ENCODE measurements at regions not wholly inside any gene's neighbourhood (a gene's known extent, or its start where the extent isn't known, plus 50 kb on each side); places are given as distances from the start of the nearest gene placed in this dataset.

DNA sequence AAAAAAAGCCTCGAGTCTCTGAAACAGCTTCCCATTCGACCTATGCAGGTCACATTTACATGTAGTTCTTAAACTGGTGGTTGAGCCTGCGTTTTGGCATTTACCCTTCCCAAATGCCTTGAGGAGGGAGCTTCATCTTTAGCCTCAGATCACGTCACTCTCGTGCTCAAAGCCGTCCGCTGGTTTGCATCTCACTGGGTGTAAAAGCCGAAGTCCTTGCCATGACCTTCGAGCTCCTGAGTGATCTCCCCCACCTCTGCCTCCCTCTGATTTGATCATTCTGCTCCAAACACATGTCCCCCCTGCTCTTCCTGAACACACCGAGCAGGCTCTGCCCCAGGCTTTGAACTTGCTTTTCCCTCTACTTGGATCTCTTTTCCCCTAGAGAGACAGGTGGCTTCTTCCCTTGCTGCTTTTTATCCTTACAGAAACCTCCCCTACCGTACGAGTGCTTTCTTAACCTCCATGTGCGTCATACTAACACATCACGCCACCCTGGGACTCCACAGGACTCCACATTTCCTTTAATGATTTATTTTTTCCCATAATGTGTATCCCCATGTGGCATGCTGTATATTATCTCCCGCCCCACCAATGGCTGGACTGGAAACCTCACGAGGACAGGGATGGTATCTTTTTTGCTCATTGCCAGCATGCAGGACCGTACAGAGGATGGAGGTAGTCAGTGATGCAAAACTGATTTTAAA is 610.7 kb downstream of the VRK1 start:
- H3K27ac ChIP-seq (ENCODE audit: low read depth in 2 of 2, low read length in 2 of 2): no peak overlapping the region
- H3K9me3 ChIP-seq (ENCODE audit: control insufficient read depth in 2 of 3, insufficient read depth in 1 of 3, low read length in 3 of 3): no peaks in the 10 kb centered on the region
- H3K27me3 ChIP-seq (ENCODE audit: control insufficient read depth, insufficient read depth, low read length): peaks cover 29% of the 10 kb centered on the region
- intact Hi-C loops (cut with DNase I): no loop called here
- FAIRE-seq: no peak
- no peak overlapping the region for H3K9ac ChIP-seq (ENCODE audit: low read length in 3 of 3)
- TF ChIP-seq, protein P1, sequence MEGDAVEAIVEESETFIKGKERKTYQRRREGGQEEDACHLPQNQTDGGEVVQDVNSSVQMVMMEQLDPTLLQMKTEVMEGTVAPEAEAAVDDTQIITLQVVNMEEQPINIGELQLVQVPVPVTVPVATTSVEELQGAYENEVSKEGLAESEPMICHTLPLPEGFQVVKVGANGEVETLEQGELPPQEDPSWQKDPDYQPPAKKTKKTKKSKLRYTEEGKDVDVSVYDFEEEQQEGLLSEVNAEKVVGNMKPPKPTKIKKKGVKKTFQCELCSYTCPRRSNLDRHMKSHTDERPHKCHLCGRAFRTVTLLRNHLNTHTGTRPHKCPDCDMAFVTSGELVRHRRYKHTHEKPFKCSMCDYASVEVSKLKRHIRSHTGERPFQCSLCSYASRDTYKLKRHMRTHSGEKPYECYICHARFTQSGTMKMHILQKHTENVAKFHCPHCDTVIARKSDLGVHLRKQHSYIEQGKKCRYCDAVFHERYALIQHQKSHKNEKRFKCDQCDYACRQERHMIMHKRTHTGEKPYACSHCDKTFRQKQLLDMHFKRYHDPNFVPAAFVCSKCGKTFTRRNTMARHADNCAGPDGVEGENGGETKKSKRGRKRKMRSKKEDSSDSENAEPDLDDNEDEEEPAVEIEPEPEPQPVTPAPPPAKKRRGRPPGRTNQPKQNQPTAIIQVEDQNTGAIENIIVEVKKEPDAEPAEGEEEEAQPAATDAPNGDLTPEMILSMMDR (IDR thresholded peaks at IDR 0.05; ENCODE audit: borderline replicate concordance, extremely low read depth, insufficient read depth): no peak
- no peak for DNase-seq
- no peaks in the 10 kb centered on the region for H3K4me1 ChIP-seq (ENCODE audit: control insufficient read depth in 2 of 3, insufficient read depth in 2 of 3, low read depth in 1 of 3, low read length in 3 of 3)
- no peaks in the 10 kb centered on the region for H3K36me3 ChIP-seq (ENCODE audit: control insufficient read depth in 2 of 3, insufficient read depth in 3 of 3, low read length in 3 of 3)
- no peak overlapping the region for H3K4me3 ChIP-seq (ENCODE audit: low read length in 3 of 3)

DNA sequence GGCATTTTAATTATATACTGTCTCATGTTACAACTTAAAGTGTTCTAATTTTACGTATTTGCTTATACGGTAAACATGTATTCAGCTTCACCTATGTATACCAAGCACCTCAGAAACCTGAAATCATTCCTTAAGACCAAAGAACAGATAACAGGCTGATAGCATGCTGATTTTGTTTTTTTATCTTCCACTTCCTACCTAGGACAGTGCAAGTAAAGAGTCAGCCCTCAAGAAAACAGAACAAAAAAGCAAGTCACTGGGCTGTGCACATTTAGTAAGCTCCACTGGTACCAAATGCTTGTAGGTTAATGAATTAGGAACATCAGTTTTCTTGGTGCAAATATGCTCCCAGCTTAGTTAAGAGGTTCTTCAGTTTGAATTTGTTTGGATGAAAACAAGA is 611.3 kb downstream of the VRK1 start:
- H3K27me3 ChIP-seq (ENCODE audit: control insufficient read depth, insufficient read depth, low read length): peaks cover 35% of the 10 kb centered on the region
- no peak overlapping the region for H3K9ac ChIP-seq (ENCODE audit: low read length in 3 of 3)
- H3K9me3 ChIP-seq (ENCODE audit: control insufficient read depth in 2 of 3, insufficient read depth in 1 of 3, low read length in 3 of 3): no peaks in the 10 kb centered on the region
- no peak overlapping the region for H3K27ac ChIP-seq (ENCODE audit: low read depth in 2 of 2, low read length in 2 of 2)
- H3K4me3 ChIP-seq (ENCODE audit: low read length in 3 of 3): no peak overlapping the region
- FAIRE-seq (no peak), DNase-seq (no peak)
- TF ChIP-seq, protein P1 (IDR thresholded peaks at IDR 0.05; ENCODE audit: borderline replicate concordance, extremely low read depth, insufficient read depth): no peak
- H3K4me1 ChIP-seq (ENCODE audit: control insufficient read depth in 2 of 3, insufficient read depth in 2 of 3, low read depth in 1 of 3, low read length in 3 of 3): no peaks in the 10 kb centered on the region
- H3K36me3 ChIP-seq (ENCODE audit: control insufficient read depth in 2 of 3, insufficient read depth in 3 of 3, low read length in 3 of 3): no peaks in the 10 kb centered on the region
- intact Hi-C loops (cut with DNase I): no loop called here

DNA sequence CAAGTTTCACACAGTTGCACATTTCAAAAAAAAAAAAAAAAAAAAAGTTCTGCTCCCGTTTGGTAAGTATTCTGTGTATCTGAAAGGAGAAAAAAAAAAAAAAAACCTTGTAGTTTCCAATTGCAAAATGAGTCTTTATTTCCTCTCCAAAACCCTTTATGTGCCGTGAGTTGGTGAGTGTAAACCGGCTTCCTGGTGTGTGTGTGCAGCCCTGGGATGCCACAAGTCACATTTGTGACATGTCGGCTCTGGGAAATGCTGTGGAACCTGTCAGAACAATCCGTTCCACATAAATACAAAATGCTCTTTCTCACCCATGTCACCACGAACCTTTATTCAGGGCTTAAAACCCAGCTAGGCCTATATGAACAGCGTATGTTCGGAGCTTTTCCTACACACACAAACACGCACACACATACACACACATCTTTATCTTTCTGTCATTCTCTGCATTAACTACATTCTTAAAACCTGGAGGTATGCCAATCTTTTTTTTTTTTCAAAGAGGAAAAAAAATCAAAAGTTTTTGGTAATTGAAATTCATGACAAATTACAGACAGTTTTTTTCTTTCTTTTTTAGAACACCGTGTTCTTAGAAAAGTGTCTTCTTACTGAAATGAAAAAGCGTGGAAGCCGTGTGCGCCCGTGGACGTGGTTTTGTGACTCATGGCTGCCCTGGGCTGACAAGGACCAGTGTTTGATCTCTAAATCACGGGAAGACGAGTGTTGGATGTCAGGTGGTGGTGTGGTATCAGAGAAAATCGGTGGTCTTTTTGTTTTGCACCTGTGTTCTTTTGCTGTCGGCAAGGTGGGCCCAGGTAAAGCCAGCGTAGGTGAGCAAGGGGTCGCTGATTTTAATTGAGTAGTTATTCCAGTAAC is 612.0 kb downstream of the VRK1 start:
- Histone ChIP-seq H3K27me3 (ENCODE audit: control insufficient read depth, insufficient read depth, low read length) (peaks cover 40% of the 10 kb centered on the region), H3K4me1 (ENCODE audit: control insufficient read depth in 2 of 3, insufficient read depth in 2 of 3, low read depth in 1 of 3, low read length in 3 of 3) (no peaks in the 10 kb centered on the region), H3K9me3 (ENCODE audit: control insufficient read depth in 2 of 3, insufficient read depth in 1 of 3, low read length in 3 of 3) (no peaks in the 10 kb centered on the region), H3K9ac (ENCODE audit: low read length in 3 of 3) (no peak overlapping the region), H3K36me3 (ENCODE audit: control insufficient read depth in 2 of 3, insufficient read depth in 3 of 3, low read length in 3 of 3) (no peaks in the 10 kb centered on the region), H3K4me3 (ENCODE audit: low read length in 3 of 3) (no peak overlapping the region), H3K27ac (ENCODE audit: low read depth in 2 of 2, low read length in 2 of 2) (no peak overlapping the region)
- FAIRE-seq (no peak), DNase-seq (no peak)
- TF ChIP-seq, protein P1 (IDR thresholded peaks at IDR 0.05; ENCODE audit: borderline replicate concordance, extremely low read depth, insufficient read depth): no peak
- intact Hi-C loops (cut with DNase I): no loop called here

All from kidney (tissue), 13 donors.